GM23338 (cell line): ENCODE measurements at regions not wholly inside any gene's neighbourhood (a gene's known extent, or its start where the extent isn't known, plus 50 kb on each side); places are given as distances from the start of the nearest gene placed in this dataset.

Source experiments
- ATAC-seq: fragments of 200-7000 bp; cut with Tn5 transposase; 3 replicates; pipeline ENCODE4 v1.9.1; 2020
- DNase-seq: peaks from one replicate; pipeline ENCODE4 v3.0.0-alpha.2; 2015; ENCODE audit warnings: low spot score
- H2AFZ ChIP-seq: fragments of 200-600 bp; sonication (generic); 2 replicates; pipeline ENCODE4 v1.8.0; 2016; ENCODE audit warnings: antibody characterized with exemption, mild to moderate bottlenecking, moderate library complexity
- H3F3A ChIP-seq: fragments of 200-600 bp; sonication (generic); replicated peaks from 2 replicates; pipeline ENCODE4 v1.8.0; 2017; ENCODE audit warnings: antibody characterized with exemption, mixed run types, low read depth
- H3K27ac ChIP-seq: fragments of 200-600 bp; sonication (generic); 2 replicates; pipeline ENCODE4 v1.6.1; 2016; ENCODE audit warnings: low read depth
- H3K27me3 ChIP-seq: fragments of 200-600 bp; sonication (generic); 2 replicates; pipeline ENCODE4 v1.8.0; 2016; ENCODE audit warnings: mild to moderate bottlenecking, mixed run types, moderate library complexity; ENCODE audit not compliant: insufficient read depth
- H3K36me3 ChIP-seq: fragments of 200-600 bp; sonication (generic); 2 replicates; pipeline ENCODE4 v1.8.0; 2016; ENCODE audit warnings: mild to moderate bottlenecking; ENCODE audit not compliant: insufficient read depth
- H3K4me1 ChIP-seq: fragments of 200-600 bp; sonication (generic); 2 replicates; pipeline ENCODE4 v1.8.0; 2016; ENCODE audit warnings: mild to moderate bottlenecking, moderate library complexity; ENCODE audit not compliant: insufficient read depth
- H3K4me2 ChIP-seq: fragments of 200-600 bp; sonication (generic); 2 replicates; pipeline ENCODE4 v1.7.1; 2017; ENCODE audit warnings: mixed run types
- H3K4me3 ChIP-seq: fragments of 200-600 bp; sonication (generic); 2 replicates; pipeline ENCODE4 v1.6.1; 2016; ENCODE audit warnings: mixed run types
- H3K79me2 ChIP-seq: fragments of 200-600 bp; sonication (generic); replicated peaks from 2 replicates; pipeline ENCODE4 v1.8.0; 2017; ENCODE audit warnings: mild to moderate bottlenecking; ENCODE audit not compliant: insufficient read depth
- H3K9me2 ChIP-seq: fragments of 200-600 bp; sonication (generic); 2 replicates; pipeline ENCODE4 v1.8.0; 2017; ENCODE audit not compliant: insufficient read depth
- H4K20me1 ChIP-seq: fragments of 200-600 bp; sonication (generic); replicated peaks from 2 replicates; pipeline ENCODE4 v1.8.0; 2017; ENCODE audit warnings: mild to moderate bottlenecking; ENCODE audit not compliant: insufficient read depth
- H3K27ac Mint-ChIP-seq: 2 replicates; pipeline ENCODE4 v1.8.0; 2020; ENCODE audit warnings: inconsistent platforms, mild to moderate bottlenecking, moderate library complexity, mixed read lengths
- H3K27me3 Mint-ChIP-seq: 3 replicates; pipeline ENCODE4 v1.8.0; 2022; ENCODE audit warnings: low read depth, mild to moderate bottlenecking, moderate library complexity, mixed read lengths, inconsistent platforms; ENCODE audit not compliant: insufficient read depth, poor library complexity
- H3K36me3 Mint-ChIP-seq: 3 replicates; pipeline ENCODE4 v1.8.0; 2021; ENCODE audit warnings: low read depth, mild to moderate bottlenecking, inconsistent platforms, moderate library complexity, mixed read lengths
- H3K4me1 Mint-ChIP-seq: 3 replicates; pipeline ENCODE4 v1.8.0; 2020; ENCODE audit warnings: mild to moderate bottlenecking, inconsistent platforms, mixed read lengths
- H3K4me3 Mint-ChIP-seq: 3 replicates; pipeline ENCODE4 v1.8.0; 2021; ENCODE audit warnings: moderate library complexity, mild to moderate bottlenecking, inconsistent platforms, mixed read lengths
- H3K9me3 Mint-ChIP-seq: 3 replicates; pipeline ENCODE4 v1.8.0; 2020; ENCODE audit warnings: moderate library complexity, mild to moderate bottlenecking, inconsistent platforms, mixed read lengths
- CREB1 ChIP-seq: fragments of 250-450 bp; sonication (Bioruptor Pico); IDR thresholded peaks from 2 replicates; pipeline ENCODE4 v1.5.0; 2020; ENCODE audit warnings: low read depth, mild to moderate bottlenecking, moderate library complexity
- CTCF ChIP-seq, 2 experiments: fragments of 200-600 bp in 1 of 2; sonication (generic) in 1 of 2; conservative IDR thresholded peaks; 2 replicates each; pipeline versions ENCODE4 v1.5.1 to v1.6.1; 2016 to 2017; ENCODE audit warnings: antibody characterized with exemption in 2 of 2, low read depth in 2 of 2, mild to moderate bottlenecking in 2 of 2, moderate library complexity in 1 of 2
- NANOG ChIP-seq: IDR thresholded peaks from 2 replicates; pipeline ENCODE4 v1.6.1; 2016; ENCODE audit warnings: antibody characterized with exemption, borderline replicate concordance
- POLR2AphosphoS5 ChIP-seq: IDR thresholded peaks from 2 replicates; pipeline ENCODE4 v1.6.1; 2016; ENCODE audit warnings: antibody characterized with exemption, low read depth
- REST ChIP-seq: IDR thresholded peaks from one replicate; pipeline ENCODE4 v1.6.1; 2018; ENCODE audit warnings: antibody characterized with exemption; ENCODE audit not compliant: unreplicated experiment
- ZNF462 ChIP-seq: fragments of 250-450 bp; sonication (Bioruptor Pico); IDR thresholded peaks from 2 replicates; pipeline ENCODE4 v1.5.0; 2020; ENCODE audit warnings: mild to moderate bottlenecking, moderate library complexity

- Histone ChIP-seq H3K79me2 (no peaks in the 10 kb centered on the region), H3K27me3 (no peaks in the 10 kb centered on the region), H3K9me2 (no peaks in the 10 kb centered on the region), H3K4me1 (peaks cover 5% of the 10 kb centered on the region), H3K36me3 (no peaks in the 10 kb centered on the region), H3K27ac (no peak overlapping the region), H3K4me3 (no peak overlapping the region), H4K20me1 (no peaks in the 10 kb centered on the region), H3K4me2 (no peak overlapping the region), H3F3A (no peaks in the 10 kb centered on the region), H2AFZ (peak overlapping the region; percentile 43; the same call in 1 of the 2 replicates)
- no peak overlapping the region for H3K27ac Mint-ChIP-seq
- no peak overlapping the region for H3K4me3 Mint-ChIP-seq
- peaks cover 8% of the 10 kb centered on the region for H3K27me3 Mint-ChIP-seq
- H3K36me3 Mint-ChIP-seq = peaks cover under 1% of the 10 kb centered on the region; the same call in 1 of the 3 replicates
- DNase-seq = peak; percentile 87
- TF ChIP-seq NANOG = no peak
- TF ChIP-seq ZNF462 = no peak
- no peak for TF ChIP-seq CREB1 (CRISPR knock-in tag)
- TF ChIP-seq REST = no peak
- TF ChIP-seq POLR2AphosphoS5 = no peak
- peak; percentile 64 to 83 for TF ChIP-seq CTCF (conservative IDR thresholded peaks at IDR 0.05; ENCODE audit: low read depth in 2 of 2)
- H3K4me1 Mint-ChIP-seq = peaks cover 20% of the 10 kb centered on the region
- peaks cover 5% of the 10 kb centered on the region; the same call in 2 of the 3 replicates for H3K9me3 Mint-ChIP-seq
- ATAC-seq = peak; percentile 77
Observed at GRCh38 chr15:77784361-77785292, 151.9 kb upstream of the LINGO1 start.
